NOMO-1 (cell line): ENCODE measurements at regions not wholly inside any gene's neighbourhood (a gene's known extent, or its start where the extent isn't known, plus 50 kb on each side); places are given as distances from the start of the nearest gene placed in this dataset.

Source experiments
- DNase-seq, 2 experiments: peaks; one replicate each; lab custom pipeline; 2025; ENCODE audit not compliant: unreplicated experiment in 2 of 2; lab: John Stamatoyannopoulos, UW

DNA sequence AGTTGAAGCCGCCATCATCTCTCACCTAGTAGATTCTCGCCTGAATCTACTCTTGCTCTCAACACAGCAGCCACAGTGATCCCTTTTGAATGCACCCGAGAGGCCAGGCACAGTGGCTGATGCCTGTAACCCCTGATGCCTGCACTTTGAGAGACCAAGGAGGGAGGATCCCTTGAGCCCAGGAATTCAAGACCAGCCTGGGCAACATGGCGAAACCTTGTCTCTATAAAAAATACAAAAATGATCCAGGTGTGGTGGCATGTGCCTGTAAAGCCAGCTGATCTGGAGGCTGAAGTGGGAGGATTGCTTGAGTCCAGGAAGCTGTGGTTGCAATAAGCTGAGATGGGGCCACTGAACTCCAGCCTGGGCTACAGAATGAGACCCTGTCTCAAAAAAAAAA, 60.3 kb upstream of the EML4 start:
- DNase-seq: no peak

DNA sequence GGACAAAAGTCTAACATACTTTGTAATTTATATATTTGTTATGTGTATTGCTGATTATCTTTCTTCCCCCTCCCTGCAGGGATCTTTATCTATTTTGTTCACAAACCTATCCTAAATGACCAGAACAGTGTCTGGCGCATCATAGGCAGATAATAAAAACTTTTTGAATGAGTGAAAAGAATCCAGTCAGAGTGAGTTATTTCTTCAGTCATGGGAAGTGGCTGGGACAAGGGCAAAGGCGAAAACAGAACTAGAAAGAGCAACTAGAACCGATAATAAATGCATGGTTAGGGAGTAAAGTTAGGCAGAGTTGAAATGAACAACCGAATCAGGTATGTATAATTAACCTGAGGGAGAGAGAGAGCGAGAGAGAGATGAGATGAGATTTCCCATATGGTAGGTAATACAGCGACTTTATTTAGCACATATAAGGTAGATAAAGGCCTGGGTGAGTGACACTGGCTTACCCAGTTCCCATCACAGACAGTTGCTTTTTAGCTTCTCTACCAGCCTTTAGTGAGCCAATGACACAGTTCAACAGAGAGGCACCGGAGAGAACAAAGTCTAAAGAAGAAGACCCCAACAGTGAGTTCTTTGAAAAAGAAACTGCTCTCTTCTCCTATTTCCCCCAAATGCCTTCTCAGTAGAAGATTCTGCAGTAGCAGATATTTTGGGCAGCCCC, 59.1 kb upstream of the EML4 start:
- DNase-seq: no peak

DNA sequence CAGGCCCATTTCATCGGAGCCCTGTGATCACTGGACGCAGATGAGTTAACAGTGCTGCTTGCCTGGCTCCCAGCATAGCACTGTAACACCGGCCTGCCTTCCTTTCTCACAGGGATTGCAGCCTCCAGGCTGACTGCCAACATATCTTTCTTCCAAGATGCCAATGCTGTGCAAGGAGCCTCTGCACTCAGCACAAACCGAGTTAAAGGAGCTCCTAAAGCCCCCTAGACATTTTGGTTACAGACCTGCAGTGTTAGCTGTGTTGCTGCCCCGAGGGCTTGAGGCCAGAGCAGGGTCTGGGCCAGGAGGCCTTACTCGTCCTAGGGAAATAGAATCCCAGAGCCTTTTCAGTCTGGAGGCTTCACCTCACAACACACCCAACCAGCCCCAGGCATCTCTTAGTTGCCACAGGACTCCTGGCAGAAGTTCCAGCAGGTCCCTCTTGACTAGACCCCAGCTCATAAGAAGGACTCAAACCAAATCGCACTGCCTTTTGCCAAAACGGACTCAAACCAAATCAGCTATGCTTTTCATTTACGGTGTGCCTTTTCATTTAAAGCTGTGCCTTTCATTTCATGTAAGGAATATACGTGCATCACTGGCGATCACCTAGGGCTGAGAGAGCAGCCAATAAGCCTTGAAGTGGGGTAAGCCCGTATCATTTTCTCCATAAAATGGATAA, 58.4 kb upstream of the EML4 start:
- no peak for DNase-seq

DNA sequence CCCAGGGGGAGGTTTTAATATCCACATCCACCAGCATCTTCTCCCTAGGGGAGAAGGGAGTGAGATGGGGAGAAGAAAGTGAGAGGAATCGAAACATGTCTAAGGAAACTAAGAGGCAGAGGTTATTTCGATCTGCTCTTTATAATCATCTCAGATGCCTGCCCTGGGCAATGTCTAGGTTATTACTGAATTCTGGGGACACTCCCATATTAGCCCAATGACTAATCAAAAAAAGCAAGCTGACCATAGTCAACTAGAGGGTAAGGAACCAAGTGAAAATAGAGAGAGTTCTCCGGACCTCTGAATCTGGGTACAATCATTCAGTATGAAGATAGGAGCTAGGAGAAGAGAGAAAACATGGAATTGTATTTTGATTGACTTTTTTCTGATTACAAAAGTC, 56.7 kb upstream of the EML4 start:
- no peak for DNase-seq

DNA sequence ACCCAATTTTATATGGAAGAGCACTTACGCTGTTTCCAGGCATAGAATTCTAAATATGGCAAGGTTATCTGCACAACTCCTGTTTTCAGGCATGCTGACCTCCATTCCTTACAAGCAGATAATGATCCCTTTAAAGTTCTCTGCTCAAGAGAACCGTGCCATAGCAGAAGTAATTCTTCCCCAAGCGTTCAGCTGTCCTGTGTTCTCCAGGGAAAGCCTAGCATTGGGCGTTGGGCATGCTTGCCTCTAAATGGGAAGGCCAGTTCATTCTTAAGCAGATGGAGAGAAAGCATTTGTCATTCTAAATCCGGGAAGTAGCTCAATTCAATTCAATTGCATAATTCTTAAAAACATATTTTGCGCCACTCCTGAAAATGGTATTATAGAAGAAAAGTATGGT, 55.7 kb upstream of the EML4 start:
- DNase-seq: peak in 1 of 2 experiments; percentile 21

GRCh38 chr2:42114091-42114490, 55.1 kb upstream of the EML4 start:
- DNase-seq: peak in 1 of 2 experiments; percentile 32

DNA sequence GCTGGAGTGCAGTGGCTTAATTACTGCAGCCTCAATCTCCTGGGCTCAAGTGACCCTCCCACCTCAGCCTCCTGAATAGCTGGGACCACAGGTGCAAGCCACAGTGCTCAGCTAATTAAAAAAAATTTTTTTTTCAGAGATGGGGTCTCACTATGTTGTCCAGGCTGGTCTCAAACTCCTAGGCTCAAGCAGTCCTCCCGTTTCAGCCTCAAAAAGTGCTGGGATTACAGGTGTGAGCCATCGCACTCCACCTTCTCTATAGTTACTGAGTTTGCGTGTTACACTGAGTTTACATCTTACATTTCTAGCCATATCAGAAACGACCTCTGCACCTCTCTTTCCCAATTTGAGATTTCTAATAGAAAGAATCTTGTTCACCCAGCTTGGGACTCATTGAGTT, 53.6 kb upstream of the EML4 start:
- no peak for DNase-seq

DNA sequence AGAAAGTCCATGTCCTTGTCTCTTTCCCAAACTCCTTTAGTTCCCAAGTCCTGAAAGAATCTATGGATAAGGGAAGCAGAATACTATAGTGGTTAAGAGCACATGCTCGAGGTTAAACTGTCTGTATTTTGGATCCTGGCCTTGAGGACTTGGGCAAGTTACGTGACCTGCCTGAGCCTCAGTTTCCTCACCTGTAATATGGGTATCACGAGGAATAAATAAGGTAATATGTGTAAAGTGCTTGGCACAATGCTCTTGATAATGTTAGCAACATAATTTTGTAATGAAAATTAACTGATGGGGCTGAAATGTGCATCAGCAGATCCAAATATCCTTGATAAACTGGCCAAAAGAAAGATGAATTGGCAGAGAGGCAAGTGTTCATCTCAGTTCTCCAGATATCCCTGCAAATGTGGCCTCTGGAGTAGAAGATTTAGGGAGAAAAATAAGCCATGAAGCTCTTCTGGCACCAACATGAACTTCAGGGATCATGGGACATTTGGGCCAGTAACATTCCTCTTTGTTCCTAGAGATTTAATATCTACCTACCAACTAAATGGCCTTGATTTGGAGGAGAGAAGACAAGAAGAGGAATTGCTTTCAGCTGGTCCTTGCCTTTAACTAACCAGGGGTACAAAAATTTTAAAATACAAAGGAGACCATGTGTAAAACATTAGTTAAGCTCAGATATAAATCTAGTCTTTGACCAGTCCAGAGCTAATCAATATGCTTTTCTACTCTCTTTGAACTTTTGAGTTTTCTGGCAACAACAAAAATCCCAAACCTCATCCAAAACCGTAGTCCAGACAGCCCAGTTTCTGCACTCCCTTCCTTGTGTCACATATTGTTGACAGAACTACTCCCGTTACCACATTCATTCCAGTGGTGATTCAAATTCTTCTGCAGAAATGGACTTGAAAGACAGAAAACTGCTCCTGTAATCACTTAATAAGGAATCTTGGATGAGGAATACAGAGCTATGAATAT, 52.7 kb upstream of the EML4 start:
- DNase-seq: no peak

- no peak for DNase-seq
These were observed 52.0 kb upstream of the EML4 start for GRCh38 chr2:42117182-42117579.

GRCh38 chr2:42117923-42118753, 51.0 kb upstream of the EML4 start:
- peak; percentile 94 to 100 for DNase-seq

DNA sequence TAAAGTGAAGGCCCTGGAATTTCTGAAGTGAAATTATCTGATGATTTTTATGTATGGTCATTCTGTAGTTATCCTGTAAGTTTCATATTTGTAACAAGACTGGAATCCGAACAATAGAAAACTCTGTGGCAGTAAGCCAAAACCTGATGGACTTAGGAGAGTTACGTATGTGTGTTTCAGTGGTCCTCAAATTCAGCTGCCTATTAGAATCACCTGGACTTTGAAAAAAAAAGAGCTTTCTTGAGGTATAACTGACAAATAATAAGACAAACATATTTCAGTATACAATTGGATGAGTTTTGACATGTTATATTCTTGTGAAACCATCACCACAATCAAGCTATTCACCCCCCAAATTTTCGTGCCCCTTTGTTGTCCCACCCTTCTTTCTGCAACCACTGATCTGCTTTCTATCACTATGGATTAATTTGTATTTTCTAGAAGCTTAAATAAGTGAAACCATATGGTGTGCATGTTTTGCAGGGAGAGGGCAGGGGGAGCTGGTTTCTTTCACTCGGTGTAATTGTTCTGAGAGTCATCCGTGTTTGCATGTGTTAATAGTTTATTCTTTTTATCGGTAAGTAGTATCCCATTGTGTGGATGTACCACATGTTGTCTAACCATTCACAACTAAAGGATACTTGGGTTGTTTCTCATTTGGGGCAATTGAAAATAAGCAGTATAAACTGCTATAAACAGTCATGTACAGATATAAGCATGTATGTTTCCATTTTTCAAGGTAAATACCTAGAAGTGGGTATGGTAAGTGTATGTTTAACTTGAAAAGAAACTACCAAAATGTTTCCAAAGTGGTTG, 50.2 kb upstream of the EML4 start:
- no peak for DNase-seq
